ENCODE measurements at regions not wholly inside any gene's neighbourhood (a gene's known extent, or its start where the extent isn't known, plus 50 kb on each side); places are given as distances from the start of the nearest gene placed in this dataset.

- no peaks in the 10 kb centered on the region for H3K27me3 ChIP-seq (ENCODE audit: control insufficient read depth, insufficient read depth, low read length)
- no peak overlapping the region for H4K5ac ChIP-seq (ENCODE audit: low read depth, low read length)
- no peaks in the 10 kb centered on the region for H4K20me1 ChIP-seq (ENCODE audit: insufficient read depth, low read length)
- intact Hi-C loops (cut with micrococcal nuclease): no loop called here
- H2AFZ ChIP-seq (replicated peaks; ENCODE audit: low read length, poor library complexity): no peak overlapping the region
- H3K9me3 ChIP-seq (ENCODE audit: control insufficient read depth, insufficient read depth, low read length): no peaks in the 10 kb centered on the region
- H2BK20ac ChIP-seq (ENCODE audit: low read depth, low read length): no peak overlapping the region
- CTCF ChIA-PET: no interaction called here
- peaks cover 4% of the 10 kb centered on the region; the same call in 1 of the 2 replicates for H3K4me1 ChIP-seq (ENCODE audit: control insufficient read depth, insufficient read depth, low read length)
- H3K9me1 ChIP-seq (ENCODE audit: insufficient read depth, low read length): no peaks in the 10 kb centered on the region
- H3K23ac ChIP-seq (ENCODE audit: low read depth, low read length): no peak overlapping the region
- no peaks in the 10 kb centered on the region for H3K79me1 ChIP-seq (ENCODE audit: low read depth in 1 of 2, low read length in 2 of 2)
- no TSS peak for BruUV-seq (replicated peaks)
- POLR2A ChIA-PET (ENCODE audit: unreplicated experiment): no interaction called here
- no peak overlapping the region for H2BK5ac ChIP-seq (ENCODE audit: low read depth, low read length, poor library complexity, severe bottlenecking)
- no peaks in the 10 kb centered on the region for H3K36me3 ChIP-seq (ENCODE audit: control insufficient read depth, insufficient read depth, low read length)
- no peak overlapping the region for H3K4ac ChIP-seq (ENCODE audit: low read depth, low read length)
- no peak overlapping the region for H2AK9ac ChIP-seq (replicated peaks; ENCODE audit: low read depth, low read length, poor library complexity)
- no peak overlapping the region for H4K8ac ChIP-seq (ENCODE audit: low read depth in 2 of 2, low read length in 2 of 2)
- no CpG with 5 or more reads among the region's 2 CpGs for WGBS, 2 experiments (ENCODE audit: extremely low coverage in 2 of 2, insufficient read length in 1 of 2)
- no peak overlapping the region for H3K27ac ChIP-seq (ENCODE audit: insufficient read depth, low read length)
- DNase-seq: no peak
- in situ Hi-C loops (cut with MboI; ENCODE audit: low sequenced_read_pairs): no loop called here
- no peak overlapping the region for H3K9ac ChIP-seq (ENCODE audit: low read depth, low read length)
- no peak overlapping the region for H3K56ac ChIP-seq (ENCODE audit: extremely low read depth, insufficient read depth, low read length)
- no peak overlapping the region for H2BK15ac ChIP-seq (ENCODE audit: low read depth, low read length)
- H3K14ac ChIP-seq (replicated peaks; ENCODE audit: low read depth, low read length): no peak overlapping the region
- H4K91ac ChIP-seq (ENCODE audit: insufficient read depth, low read depth, low read length): no peak overlapping the region
- H2AK5ac ChIP-seq (ENCODE audit: low read depth, low read length): no peak overlapping the region
- no peak for ATAC-seq (ENCODE audit: low read depth)
- no peak overlapping the region for H2BK120ac ChIP-seq (ENCODE audit: low read depth, low read length)
- dilution Hi-C loops (cut with HindIII; ENCODE audit: low sequenced_read_pairs, unreplicated experiment): no loop called here
- H3K18ac ChIP-seq (ENCODE audit: low read depth, low read length): no peak overlapping the region
- H3K4me3 ChIP-seq (ENCODE audit: insufficient read depth, low read depth, low read length): no peak overlapping the region
- H3K4me2 ChIP-seq (ENCODE audit: low read depth, low read length): no peak overlapping the region
- TF ChIP-seq MAFK (IDR thresholded peaks at IDR 0.05; ENCODE audit: low read depth, low read length): no peak
- no peak for TF ChIP-seq RCOR1 (IDR thresholded peaks at IDR 0.05; ENCODE audit: insufficient replicate concordance, low read length)
- TF ChIP-seq FOS (IDR thresholded peaks at IDR 0.05; ENCODE audit: low read depth, low read length): no peak
- TF ChIP-seq NFE2L2 (IDR thresholded peaks at IDR 0.05; ENCODE audit: low read depth, low read length): no peak
- no peak for TF ChIP-seq MXI1 (IDR thresholded peaks at IDR 0.05; ENCODE audit: borderline replicate concordance, low read depth, low read length)
- TF ChIP-seq RFX5 (IDR thresholded peaks at IDR 0.05; ENCODE audit: low read depth, low read length): no peak
- TF ChIP-seq POLR2A (IDR thresholded peaks at IDR 0.05; ENCODE audit: low read depth, low read length): no peak
- TF ChIP-seq BHLHE40 (IDR thresholded peaks at IDR 0.05; ENCODE audit: low read depth, low read length): no peak
- no peak for TF ChIP-seq MAZ (IDR thresholded peaks at IDR 0.05; ENCODE audit: borderline replicate concordance, low read depth, low read length)
- TF ChIP-seq ELK1 (IDR thresholded peaks at IDR 0.05; ENCODE audit: borderline replicate concordance, low read depth, low read length): no peak
- TF ChIP-seq RAD21 (IDR thresholded peaks at IDR 0.05; ENCODE audit: low read length): no peak
- TF ChIP-seq USF2 (IDR thresholded peaks at IDR 0.05; ENCODE audit: low read depth, low read length): no peak
- no peak for TF ChIP-seq CHD1 (IDR thresholded peaks at IDR 0.05; ENCODE audit: low read depth, low read length)
- TF ChIP-seq SMC3 (IDR thresholded peaks at IDR 0.05; ENCODE audit: low read depth, low read length): no peak
- no peak for TF ChIP-seq CEBPB (IDR thresholded peaks at IDR 0.05; ENCODE audit: low read depth, low read length)
- no peak for TF ChIP-seq CTCF (conservative IDR thresholded peaks at IDR 0.05; ENCODE audit: low read depth, low read length)
Observed at GRCh38 chr3:148332509-148332908, 365.2 kb upstream of the AGTR1 start.

Data from IMR-90 (cell line).